Tibial nerve (tissue), 4 donors: ENCODE measurements at regions not wholly inside any gene's neighbourhood (a gene's known extent, or its start where the extent isn't known, plus 50 kb on each side); places are given as distances from the start of the nearest gene placed in this dataset.

ENCODE experiments used
- EP300 ChIP-seq, 2 donors: sonication (generic); formaldehyde crosslinking; IDR thresholded peaks; one replicate each; pipeline ENCODE4 v1.6.1; 2017; ENCODE audit warnings: antibody characterized with exemption in 2 of 2, mild to moderate bottlenecking in 1 of 2
- POLR2A ChIP-seq, 2 donors: fragments of 450-650 bp; IDR thresholded peaks; one replicate each; pipeline ENCODE4 v1.6.1; 2017; ENCODE audit warnings: antibody characterized with exemption in 2 of 2, mild to moderate bottlenecking in 2 of 2, moderate library complexity in 2 of 2
- TF ChIP-seq, protein P1 (sequence below), 5 experiments: fragments of 200-600 bp in 3 of 5; fragments of 450-650 bp in 2 of 5; sonication (generic) in 3 of 5; IDR thresholded peaks; one replicate each; pipeline ENCODE4 v1.5.1; 2016 to 2019; ENCODE audit warnings: antibody characterized with exemption in 5 of 5, mild to moderate bottlenecking in 3 of 5, moderate library complexity in 2 of 5

DNA sequence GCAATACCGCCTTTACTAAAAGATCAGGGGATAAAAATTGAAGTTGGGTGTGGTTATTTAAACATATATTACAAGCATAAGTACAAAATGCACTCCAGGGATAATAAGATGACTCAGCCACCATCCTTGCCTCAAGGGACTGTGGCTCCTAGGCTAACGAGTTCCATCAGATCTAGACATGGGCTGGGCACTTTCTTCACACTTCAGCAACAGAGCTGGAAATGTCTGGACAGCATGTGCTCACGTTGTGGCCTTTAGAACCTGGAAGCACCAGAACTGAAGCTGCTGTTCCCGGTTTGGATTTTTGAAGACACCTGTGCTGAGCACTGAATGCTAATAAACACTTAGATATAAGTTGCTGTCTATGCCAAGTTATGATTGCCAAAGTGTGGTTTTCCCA is 384.2 kb upstream of the SALL3 start:
- TF ChIP-seq, protein P1, sequence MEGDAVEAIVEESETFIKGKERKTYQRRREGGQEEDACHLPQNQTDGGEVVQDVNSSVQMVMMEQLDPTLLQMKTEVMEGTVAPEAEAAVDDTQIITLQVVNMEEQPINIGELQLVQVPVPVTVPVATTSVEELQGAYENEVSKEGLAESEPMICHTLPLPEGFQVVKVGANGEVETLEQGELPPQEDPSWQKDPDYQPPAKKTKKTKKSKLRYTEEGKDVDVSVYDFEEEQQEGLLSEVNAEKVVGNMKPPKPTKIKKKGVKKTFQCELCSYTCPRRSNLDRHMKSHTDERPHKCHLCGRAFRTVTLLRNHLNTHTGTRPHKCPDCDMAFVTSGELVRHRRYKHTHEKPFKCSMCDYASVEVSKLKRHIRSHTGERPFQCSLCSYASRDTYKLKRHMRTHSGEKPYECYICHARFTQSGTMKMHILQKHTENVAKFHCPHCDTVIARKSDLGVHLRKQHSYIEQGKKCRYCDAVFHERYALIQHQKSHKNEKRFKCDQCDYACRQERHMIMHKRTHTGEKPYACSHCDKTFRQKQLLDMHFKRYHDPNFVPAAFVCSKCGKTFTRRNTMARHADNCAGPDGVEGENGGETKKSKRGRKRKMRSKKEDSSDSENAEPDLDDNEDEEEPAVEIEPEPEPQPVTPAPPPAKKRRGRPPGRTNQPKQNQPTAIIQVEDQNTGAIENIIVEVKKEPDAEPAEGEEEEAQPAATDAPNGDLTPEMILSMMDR (IDR thresholded peaks at IDR 0.05) = no peak
- TF ChIP-seq POLR2A (IDR thresholded peaks at IDR 0.05) (no peak), EP300 (IDR thresholded peaks at IDR 0.05) (no peak)
